Activated CD4-positive, alpha-beta T cell treated with anti-CD3 and anti-CD28 coated beads for 48 hours (primary cell): ENCODE measurements at regions not wholly inside any gene's neighbourhood (a gene's known extent, or its start where the extent isn't known, plus 50 kb on each side); places are given as distances from the start of the nearest gene placed in this dataset.
A peak's percentile ranks its signal among the peaks of the same experiment; 100 is the strongest.
"Not testable (repeated sequence)": the region's sequence is repeated elsewhere in the genome, so short reads cannot be mapped to it uniquely, and the experiment has no call there.

ENCODE experiments used
- DNase-seq: peaks from one replicate; pipeline ENCODE4 v3.0.0-alpha.2; 2020

DNA sequence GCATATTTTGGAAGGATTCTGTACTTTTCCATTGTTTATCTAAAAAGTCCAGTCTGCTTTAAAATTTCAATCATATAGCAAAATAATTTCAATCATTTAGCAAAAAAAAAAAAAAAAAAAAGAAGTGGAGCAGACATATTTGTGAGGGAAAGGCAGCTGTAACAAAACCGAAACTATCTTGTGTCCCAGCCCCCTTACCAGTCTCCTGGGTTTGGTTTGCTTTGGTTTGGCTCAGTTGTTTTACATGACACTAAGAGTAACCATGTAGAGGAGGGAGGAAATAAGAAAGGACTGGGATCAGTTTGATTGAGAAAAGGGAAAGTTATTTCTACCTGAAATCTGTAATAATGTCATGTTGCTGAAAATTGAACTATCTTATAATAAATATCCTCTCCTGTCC lies 158.8 kb upstream of the GADL1 start:
- no peak for DNase-seq

DNA sequence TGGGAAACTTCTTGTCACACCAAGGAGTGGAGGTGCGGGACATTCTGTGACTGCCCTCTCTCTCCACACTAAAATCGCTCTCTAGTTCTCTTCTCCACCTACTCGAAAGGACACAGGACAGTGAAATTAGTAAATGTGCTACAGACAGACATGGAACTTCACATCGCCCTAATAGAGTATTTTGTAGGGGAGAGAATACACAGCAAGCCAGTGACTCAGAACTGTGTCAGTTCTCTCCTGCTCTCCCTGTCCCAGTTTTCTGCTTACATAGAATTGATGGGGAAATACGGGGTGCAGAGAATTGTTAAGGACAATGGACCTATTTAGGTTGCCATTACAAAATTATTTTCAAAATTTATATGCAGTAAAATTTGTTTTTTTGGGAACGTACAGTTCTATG lies 159.6 kb upstream of the GADL1 start:
- no peak for DNase-seq

DNA sequence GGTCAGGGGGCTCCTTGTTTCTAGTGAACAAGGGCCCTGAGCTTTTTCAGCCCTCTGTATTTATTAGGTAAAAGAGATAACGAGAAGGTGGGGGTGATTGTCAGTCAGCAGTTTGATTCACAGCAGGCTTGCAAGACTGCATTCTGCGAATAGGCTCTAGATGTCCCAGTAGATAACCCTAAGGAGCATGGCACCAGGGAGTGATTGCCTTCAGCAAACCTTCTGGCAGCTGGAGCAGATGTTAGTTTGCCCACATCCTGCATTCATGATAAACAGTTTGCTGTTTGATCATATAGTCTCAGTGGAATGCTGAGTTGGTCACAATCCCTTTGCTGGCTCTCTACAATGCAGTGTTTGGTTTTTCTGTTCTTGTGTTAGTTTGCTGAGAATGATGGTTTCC lies 161.3 kb upstream of the GADL1 start:
- DNase-seq = no peak

DNA sequence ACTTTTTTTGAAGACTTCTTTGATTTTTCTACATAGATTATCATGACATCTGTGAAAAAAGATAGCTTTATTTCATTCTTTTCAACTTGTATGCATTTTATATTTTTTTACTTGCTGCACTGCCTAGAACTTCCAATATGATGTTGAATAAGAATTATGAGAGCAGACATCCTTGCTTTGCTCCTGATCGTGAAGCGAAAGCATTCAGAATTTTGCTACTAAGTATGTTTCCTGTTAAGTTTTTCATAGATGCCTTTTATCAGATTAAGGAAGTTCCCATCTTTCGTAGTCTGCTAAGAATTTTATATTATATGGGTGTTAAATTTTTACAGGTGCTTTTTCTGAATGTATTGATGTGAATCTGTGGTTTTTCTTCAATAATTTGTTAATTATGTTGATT lies 163.4 kb upstream of the GADL1 start:
- no peak for DNase-seq

DNA sequence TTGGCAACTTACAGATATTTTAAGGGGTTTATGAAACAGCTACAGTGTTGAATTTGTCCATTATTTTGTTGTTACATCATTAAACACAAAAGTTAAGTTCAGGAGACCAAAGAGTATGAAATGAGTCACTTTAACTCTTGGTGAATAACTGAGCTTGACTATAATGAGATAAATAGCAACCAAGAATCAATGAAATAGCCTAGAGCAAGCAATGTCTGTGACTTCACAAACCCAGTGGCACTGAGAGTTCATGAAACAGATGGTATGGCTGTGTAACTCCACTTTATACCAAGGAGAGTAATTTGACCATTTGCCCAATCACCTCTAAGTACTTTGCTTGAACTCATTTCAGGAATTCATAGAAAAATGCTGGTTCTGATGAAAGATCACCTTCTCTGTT lies 169.6 kb upstream of the GADL1 start:
- no peak for DNase-seq

DNA sequence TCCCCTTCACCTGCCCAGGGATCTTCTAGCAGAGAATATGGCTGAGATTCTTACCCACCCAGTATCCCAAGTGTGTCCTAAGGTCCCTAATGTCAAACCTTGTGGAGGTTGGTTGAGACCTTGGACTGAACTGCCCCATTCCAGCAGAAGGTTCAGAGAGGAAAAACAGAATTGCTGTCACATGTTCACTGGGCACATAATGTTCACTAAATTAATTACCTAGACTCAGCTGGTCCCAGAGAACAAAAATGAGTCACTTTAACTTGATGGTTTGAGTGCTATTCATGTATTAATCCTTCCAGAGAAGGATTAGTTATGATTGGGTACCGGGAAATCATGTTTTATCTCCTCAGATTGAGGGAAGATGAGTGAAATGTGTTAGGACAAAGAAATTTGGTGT lies 171.3 kb upstream of the GADL1 start:
- DNase-seq = no peak

DNA sequence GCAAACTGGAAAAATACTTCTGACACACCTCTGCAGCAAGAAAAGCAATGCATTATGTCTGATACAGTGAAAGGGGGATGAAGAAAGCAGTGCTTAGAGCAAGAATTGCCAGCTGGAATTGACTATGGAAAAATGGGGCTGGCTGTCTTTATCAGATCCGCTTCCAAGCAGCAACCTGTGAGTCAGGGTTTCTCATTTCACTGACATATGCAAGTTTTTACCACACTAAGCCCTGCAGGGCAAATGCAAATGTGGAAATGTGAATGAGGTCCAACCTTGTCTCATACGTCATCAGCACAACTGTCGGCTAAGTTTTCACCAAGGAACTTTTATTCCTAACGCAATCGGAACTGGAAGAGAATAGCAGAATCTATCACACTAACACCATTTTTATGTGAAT lies 172.5 kb upstream of the GADL1 start:
- no peak for DNase-seq

DNA sequence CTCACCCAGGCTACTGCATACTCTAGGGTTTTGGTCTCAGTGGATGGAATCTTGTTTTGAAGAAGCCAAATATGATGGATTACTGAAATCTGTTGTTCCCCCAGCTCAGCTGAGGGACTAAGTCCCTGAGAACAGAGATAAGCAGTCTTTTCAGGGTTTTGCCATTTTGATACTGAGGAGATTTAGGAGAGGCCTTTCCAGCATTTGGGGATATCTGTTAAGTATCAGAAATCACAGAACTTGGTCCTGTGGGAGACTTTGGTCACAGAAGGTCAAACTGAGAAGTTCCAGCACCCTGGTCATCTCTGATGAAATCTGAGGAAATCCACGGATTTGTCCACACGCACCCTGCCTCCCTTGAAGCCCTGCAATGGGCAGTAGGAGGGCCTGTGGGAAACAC lies 181.0 kb upstream of the GADL1 start:
- DNase-seq = no peak

DNA sequence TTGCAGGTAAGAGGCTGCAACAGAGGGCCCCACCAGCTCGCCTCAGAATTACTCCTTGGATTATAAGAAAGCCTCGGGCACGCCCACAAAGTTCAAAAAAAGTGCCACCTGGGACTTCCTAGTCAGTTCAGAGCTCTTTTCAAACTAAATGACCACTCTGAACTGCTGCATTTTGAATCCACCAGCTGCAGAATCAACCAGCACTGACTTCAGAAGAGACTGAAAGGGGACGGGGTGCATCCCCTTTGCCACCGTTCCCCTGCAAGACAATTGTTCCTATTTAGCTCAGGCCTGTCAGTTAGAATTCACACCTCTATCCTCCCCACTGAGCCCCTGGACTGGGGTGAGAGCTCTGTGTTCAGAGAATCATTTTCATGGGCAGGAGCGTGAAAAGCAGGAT lies 181.4 kb upstream of the GADL1 start:
- no peak for DNase-seq

DNA sequence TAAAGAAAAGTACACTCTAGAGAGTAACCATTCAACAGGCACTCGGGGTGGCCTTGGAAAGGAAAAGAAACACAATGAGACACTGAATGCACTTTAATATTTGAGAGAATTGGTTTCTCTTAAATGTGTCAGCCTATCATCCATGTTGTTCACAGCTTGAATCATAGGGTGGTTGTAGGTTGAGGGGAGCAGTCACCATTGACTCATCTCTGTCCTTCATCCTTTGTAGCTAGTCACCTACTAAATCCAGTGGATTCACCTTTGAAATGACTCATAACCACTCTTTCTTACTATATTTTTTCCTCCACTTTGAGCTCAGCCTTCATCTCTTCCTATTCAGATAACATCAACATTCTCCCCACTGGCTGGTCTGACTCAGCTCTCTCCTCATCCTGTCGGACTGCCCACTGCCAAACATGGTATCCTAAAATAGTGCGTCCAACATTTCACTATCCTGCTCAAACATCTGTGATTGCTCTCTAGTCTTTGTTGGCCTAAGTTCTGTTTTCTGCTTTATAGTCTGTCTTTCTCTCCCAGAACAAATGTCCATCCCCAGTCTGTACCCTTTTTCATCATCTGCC lies 182.7 kb upstream of the GADL1 start:
- DNase-seq = peak; percentile 66

DNA sequence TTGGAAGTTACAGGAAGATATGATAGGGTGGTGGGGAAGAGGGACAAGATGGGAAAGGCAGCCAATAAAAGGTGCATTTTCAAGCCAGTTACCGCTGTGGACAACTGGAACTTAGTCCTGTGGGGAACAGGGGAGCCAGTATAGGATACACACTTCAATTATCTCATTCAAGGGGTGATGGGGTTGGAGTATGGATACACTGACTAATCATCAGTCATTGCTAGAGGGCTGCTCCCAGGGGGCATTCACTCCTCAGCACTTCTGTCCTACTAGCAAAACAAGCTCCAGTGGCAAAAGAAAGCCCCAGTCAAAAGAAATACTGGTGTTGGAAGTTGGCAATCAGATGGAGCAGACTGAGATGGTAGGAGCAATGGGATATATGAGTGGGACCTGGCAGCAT lies 183.4 kb upstream of the GADL1 start:
- DNase-seq = no peak

DNA sequence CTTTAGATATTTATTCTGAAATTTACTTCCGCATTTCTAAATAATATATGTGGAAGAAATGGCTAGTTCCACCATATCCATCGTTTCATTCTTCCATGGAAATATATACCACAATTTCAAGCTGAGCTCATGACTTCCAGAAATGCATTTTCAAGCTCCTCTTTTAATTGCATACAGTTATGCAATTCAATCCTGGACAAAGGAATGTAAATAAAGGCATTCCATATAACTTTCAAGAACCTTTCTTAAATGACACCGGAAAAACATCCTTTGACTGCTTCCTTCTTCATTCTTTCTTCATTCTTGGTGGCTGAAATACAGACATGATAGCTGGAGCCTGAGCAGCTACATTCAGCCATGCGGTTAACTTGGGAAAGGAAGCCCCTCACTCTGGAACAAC lies 185.2 kb upstream of the GADL1 start:
- no peak for DNase-seq

DNA sequence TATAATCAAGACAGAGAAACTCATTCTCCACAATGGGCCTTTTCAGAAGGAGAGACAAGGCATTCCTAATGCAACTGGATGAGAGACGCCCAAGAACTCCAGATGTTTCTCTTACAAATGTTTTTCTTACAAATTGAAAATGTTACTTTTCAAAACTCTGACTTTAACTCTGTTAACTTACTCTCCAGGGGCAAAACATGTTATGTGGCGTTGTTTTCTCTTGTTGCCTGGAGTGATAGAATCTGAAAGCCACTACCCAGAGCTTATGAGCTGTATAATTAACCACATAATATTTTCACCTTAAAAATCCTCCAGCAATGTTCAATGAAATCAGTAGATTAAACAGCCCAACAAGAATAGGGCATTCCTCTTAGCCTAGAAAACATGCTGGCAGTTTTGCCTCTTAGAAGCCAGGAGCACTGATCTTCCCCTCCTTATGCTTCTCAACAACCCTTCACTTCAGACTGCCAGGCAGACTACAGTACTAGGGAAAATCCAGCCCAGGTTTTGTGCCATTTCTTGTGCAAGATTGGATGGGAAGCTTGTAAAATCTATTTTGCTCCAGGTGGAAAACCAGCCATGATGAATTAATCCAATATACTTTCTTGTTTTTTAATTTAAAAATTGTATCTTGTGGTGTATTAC lies 186.7 kb upstream of the GADL1 start:
- DNase-seq = no peak

DNA sequence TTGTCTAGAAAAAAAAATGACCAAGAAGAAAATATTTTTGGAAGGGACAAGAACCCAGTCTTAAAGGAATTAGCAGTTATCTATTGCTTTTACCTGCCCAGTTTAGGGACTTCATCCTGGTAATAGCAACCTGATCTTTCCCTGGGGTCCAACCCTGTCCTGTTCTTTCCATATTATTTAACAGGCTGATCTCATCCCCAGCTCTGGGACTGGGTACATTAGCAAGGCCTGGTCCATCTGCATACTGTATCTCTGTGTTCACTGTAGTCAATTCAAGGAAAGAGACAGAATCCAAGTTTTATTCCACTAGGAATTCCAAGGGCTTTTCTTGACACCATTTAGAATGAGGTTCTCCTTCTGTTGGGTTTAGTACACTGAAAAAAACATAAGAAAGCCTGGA lies 191.7 kb upstream of the GADL1 start:
- DNase-seq = no peak

DNA sequence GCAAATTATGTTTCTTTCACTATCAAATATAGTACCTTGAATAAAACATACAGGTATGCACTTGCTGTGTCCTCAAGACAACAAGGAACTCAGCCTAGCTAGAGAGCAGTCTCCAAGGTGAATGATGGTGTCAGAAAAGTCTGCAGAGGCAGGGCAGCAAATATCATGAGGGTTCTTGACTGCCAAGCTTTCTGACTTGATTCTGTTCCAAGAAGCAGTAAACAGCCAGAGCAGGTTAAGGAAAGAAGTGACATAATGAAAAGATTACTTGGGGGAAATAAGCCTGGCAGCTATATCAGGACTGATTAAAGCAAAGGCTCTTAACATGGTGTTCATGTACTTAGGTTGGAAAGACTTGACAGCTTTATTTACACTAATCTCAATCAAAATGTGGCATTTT lies 192.2 kb upstream of the GADL1 start:
- no peak for DNase-seq

DNA sequence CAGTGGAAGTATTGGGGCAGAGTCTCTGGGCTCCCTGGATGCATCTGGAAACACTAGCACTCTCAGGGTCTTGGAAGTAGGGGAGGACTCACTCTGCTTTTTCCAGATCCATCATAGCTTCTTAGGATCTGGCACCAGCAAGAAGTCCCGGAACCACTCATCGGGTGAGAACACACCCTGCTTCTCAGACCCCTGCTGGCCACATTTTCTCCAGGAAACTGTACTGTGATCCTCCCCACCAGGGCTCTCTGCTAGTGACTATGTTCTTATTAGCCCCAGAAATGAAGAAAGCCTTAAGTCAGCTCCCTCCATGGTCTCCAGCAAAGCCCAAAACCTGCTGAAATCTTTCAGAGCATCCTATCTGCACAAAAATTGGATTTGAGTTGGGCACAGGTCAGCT lies 197.3 kb upstream of the GADL1 start:
- DNase-seq = no peak

DNA sequence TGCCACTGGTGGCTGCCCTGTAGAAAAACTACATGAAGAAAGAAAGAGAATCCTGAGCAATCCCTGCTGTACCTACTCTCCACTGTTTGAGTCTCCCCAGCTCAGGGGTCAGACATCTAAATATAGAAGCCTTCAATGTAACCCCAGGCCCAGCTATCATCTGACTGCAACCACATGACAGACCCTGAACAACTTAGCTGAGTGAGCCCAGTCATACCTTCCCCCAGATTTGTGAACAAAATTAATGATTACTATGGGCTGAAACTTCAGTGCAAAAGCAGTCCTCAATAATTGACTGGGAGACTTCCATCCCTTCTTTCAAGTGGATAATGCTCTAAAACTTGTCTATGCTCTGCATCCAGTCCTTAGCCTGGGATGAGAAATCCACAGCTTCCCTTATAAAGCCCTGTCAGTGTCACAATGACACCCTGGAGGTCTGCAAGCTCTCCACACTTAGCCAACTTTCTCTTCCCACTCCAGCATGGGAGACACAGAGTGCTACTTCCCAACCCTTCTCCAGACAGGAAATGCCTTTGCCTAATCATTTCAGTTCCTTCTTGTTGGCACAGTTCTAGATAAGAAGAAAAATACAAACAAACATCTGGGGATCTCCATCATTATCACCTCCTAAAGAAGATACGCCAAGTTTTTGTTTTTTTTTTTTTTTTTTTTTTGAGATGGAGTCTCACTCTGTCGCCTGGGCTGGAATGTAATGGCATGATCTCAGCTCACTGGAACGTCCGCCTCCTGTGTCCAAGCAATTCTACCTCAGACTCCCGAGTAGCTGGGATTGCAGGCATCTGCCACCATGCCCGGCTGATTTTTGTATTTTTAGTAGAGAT lies 198.5 kb upstream of the GADL1 start:
- no peak for DNase-seq

DNA sequence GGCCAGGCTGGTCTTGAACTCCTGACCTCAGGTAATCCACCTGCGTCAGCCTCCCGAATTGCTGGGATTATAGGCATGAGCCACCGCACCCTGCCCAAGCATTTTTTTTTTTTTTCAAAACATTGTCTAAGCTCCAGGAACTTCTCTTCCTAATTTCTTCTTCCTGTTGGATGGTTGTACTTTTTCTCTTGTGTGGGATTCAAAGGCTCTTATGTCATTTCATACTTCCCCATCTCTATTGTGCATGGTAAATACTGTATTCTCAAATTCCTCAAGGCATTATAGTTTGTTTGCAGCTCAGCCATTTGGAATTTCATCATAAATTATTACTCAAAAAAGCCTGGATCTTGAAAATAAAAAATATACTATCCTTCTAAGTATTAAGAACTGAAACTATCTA lies 199.1 kb upstream of the GADL1 start:
- no peak for DNase-seq

DNA sequence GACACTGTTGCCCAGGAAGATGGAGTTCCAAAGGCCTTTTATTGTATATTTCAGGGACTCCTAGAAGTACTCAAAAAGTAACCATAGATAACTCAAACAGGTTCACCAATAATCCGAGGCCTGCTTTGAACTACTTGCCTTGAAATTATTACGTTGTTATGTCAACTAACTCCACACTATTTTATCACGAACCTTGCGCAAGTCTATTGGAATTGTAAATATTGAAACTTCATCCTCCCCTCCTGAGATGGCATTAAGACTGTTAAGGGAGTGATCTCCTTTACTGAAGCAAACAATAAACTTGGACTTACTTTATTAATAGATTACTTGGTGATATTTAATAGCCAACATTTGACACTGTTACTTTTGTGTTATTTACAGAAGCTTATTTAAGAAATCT lies 199.6 kb upstream of the GADL1 start:
- DNase-seq = no peak

DNA sequence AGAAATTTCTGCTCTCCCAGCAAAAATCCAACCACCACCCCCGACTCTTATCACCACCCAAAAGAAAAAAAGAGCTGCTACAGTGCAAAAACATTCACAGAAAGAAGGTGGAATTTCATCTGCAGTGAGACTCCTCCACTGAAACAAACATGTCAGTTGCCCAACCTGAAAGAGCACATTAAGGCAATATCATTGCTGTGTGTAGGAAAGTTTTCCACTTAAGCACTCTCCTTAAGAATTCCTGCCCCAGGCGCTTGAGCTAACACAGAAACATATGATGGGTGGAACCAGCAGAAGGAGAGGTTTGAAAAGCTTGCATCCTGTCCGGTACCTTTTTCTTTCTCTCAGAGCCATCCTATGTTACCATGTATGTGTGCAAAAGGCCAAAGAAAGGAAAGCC lies 200.8 kb upstream of the GADL1 start:
- no peak for DNase-seq

DNA sequence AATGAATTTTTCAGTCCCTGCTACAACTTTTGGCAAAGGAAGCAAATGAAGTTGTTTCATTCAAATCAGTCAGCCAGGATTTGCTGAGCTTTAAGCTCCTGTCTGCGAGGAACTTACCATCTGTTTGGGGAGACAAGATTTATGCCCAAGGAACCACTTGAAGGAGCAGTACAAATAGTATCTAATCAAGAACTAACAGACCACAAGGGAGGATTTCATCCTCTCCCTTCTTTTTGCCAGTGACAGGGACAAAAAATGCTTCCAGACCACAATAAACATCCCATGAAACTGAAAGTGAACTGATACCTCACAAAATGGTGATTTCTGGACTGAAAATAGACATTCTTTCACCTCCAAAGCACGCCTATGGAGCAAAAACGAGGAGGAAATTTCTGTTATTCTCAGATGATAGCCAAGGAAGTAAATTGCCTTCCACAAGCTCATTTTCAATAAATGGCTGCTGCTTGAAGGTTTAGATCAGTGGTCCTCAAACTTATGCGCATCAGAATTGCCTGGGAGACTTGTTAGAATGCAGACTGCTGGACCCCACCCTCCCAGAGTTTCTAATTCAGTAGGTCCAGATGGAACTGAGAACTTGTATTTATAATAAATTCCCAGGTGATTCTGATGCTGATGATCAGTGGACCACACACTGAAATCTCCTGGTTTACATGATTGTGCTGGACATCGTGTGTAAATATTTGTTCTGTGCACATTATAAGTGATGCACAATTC lies 202.4 kb upstream of the GADL1 start:
- no peak for DNase-seq

DNA sequence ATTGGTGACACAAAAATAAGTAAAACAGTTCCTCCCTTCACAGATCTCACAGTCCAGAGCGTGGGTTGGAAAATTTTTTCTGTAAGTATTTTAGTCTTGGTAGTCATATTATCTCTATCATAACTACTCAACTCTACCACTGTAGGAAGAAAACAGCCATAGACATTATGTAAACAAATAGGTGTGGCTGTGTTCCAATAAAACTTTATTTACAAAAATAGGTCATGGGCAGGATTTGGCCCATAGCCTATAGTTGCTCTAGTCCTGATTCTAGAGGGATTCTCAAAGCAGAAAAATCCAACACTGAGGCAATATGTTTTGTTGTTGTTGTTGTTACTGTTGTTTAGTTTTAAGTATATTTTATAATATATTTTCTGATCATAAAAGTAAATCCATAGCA lies 206.1 kb upstream of the GADL1 start:
- no peak for DNase-seq

DNA sequence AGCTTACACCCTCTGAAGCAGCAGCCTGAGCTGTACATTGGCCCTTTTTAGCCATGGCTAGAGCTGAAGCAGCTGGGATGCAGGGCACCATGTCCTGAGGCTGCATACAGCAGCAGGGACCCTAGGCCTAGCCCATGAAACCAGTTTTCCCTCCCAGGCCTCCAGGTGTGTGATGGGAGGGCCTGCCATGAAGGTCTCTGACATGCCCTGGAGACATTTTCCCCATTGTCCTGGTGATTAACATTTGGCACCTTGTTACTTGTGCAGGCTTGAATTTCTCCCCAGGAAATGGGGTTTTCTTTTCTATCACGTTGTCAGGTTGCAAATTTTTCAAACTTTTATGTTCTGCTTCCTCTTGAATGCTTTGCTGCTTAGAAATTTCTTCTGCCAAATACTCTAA lies 206.8 kb upstream of the GADL1 start:
- DNase-seq = not testable (repeated sequence)
